Activated T-helper 2 cell treated with anti-CD3 and anti-CD28 coated beads, Interferon-gamma antibody, Interleukin-2, Interleukin-4, amounts not matched to agents 10 μg/mL and 5 μg/mL and 100 μg/mL, durations not matched to agents 14 hours and 24 hours and 36 hours (primary cell): ENCODE measurements at regions not wholly inside any gene's neighbourhood (a gene's known extent, or its start where the extent isn't known, plus 50 kb on each side); places are given as distances from the start of the nearest gene placed in this dataset.
"Not testable (repeated sequence)": the region's sequence is repeated elsewhere in the genome, so short reads cannot be mapped to it uniquely, and the experiment has no call there.

Source experiments
- DNase-seq: peaks from one replicate; pipeline ENCODE4 v3.0.0; 2021; ENCODE audit warnings: low spot score
- H3K27ac Mint-ChIP-seq: one replicate; pipeline ENCODE4 v1.8.0; 2021; ENCODE audit warnings: mixed read lengths
- H3K27me3 Mint-ChIP-seq: one replicate; pipeline ENCODE4 v1.8.0; 2021; ENCODE audit warnings: low read depth, mixed read lengths
- H3K36me3 Mint-ChIP-seq: one replicate; pipeline ENCODE4 v1.8.0; 2021; ENCODE audit warnings: low read depth, mixed read lengths
- H3K4me1 Mint-ChIP-seq: one replicate; pipeline ENCODE4 v1.8.0; 2021; ENCODE audit warnings: low read depth, mixed read lengths
- H3K4me3 Mint-ChIP-seq: one replicate; pipeline ENCODE4 v1.8.0; 2021; ENCODE audit warnings: low read depth, mild to moderate bottlenecking, moderate library complexity, mixed read lengths
- H3K9me3 Mint-ChIP-seq: one replicate; pipeline ENCODE4 v1.8.0; 2021; ENCODE audit warnings: mixed read lengths
- intact Hi-C: fragments of 100-400 bp; cut with micrococcal nuclease; formaldehyde crosslinking; loops from one replicate; pipeline ENCODE4 v1.15.1; 2023

DNA sequence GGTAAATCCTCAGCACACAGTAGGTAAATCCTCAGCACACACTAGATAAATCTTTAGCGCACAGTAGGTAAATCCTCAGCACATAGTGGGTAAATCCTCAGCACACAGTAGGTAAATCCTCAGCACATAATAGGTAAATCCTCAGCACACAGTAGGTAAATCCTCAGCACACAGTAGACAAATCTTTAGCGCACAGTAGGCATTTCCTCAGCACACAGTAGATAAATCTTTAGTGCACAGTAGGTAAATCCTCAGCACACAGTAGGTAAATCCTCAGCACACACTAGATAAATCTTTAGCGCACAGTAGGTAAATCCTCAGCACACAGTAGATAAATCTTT is 102.0 kb downstream of the MICALL2 start:
- intact Hi-C loops, H3K4me3 Mint-ChIP-seq, H3K27me3 Mint-ChIP-seq, DNase-seq, H3K9me3 Mint-ChIP-seq, H3K36me3 Mint-ChIP-seq, H3K4me1 Mint-ChIP-seq, H3K27ac Mint-ChIP-seq: not testable (repeated sequence)

DNA sequence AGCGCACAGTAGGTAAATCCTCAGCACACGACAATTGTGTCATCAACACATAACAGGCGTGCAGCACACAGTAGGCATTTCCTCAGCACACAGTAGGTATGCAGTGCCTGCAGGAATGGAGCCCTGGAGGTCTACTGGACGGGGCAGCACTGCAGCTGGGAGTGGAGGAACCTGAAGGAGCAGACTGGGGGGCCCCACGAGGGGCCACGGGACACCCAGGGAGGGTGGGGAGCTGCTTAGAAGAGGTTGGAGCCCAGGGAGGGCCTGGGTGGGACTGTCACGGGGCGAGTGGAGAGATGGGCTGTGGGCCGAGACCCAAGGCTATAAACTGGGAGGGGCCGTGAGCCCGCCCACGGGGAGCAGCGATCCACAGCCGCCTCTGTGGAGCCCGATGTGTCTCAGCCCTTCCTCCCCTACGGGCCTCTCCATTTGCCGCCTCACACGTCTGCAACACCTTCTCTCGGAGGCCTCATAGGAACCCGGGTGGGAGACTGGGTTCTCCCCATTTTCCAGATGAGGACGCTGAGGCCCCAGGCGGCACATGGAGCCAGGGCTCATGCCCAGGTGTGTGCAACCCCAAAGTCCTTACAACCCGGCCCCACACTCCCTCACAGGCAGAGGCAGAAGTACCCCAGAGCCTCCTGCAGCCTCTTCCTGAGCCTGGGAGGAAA is 101.5 kb downstream of the MICALL2 start:
- H3K27me3 Mint-ChIP-seq: no peaks in the 10 kb centered on the region
- intact Hi-C loops: no loop called here
- no peaks in the 10 kb centered on the region for H3K9me3 Mint-ChIP-seq
- H3K4me1 Mint-ChIP-seq: no peaks in the 10 kb centered on the region
- H3K4me3 Mint-ChIP-seq: no peak overlapping the region
- no peak for DNase-seq
- H3K27ac Mint-ChIP-seq: no peak overlapping the region
- H3K36me3 Mint-ChIP-seq: no peaks in the 10 kb centered on the region

DNA sequence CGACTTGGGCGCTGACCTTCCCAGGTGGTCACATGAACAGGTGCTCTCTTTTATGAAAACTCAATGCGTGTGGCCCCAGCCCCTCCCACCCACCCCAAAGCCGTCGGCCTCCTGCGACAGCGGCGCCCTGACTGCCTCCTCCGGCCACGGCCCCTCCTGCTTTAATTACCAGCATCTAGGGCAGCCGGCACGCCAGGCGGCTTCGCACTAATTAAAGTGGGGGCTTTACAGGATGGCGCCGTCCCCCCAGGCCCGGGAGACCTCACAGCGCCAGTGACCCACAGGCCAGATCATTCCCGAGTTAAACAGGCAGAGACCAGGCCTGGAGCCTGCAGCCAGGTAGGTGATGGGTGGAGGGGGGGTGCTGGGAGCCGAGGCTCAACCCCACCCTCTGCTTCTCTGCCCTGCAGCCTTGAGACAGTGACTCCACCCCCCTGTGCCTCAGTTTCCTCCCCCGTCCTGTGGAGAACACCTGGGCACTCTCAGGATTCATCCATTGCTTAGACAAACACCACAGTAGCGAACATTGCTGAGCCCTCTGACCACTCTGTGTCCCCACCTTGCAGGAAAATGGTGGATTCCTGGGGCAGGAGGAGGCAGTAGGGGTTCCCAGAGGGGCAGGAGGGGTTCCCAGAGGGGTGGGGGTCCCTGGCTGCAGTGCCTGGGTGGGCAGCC is 100.8 kb downstream of the MICALL2 start:
- no peaks in the 10 kb centered on the region for H3K36me3 Mint-ChIP-seq
- no peaks in the 10 kb centered on the region for H3K9me3 Mint-ChIP-seq
- H3K4me3 Mint-ChIP-seq: no peak overlapping the region
- DNase-seq: no peak
- no peaks in the 10 kb centered on the region for H3K4me1 Mint-ChIP-seq
- no peak overlapping the region for H3K27ac Mint-ChIP-seq
- intact Hi-C loops: no loop called here
- H3K27me3 Mint-ChIP-seq: no peaks in the 10 kb centered on the region

DNA sequence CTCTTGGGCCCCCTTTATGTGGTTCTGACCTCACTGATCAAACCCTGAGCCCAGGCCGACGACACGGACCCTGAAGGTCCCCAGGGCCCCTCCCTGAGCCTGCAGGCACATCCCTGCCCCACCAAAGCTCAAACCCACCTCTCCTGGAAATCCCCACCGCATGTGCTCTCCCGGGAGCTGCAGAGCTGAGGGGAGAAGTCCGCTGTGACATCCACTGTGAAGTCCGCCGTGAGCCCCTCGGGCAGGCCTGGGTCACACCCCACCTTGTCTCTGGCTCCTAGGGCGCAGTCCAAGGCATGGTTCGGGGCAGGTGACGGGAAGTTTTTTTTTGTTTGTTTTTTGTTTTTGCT is 100.2 kb downstream of the MICALL2 start:
- Mint-ChIP-seq H3K27me3 (no peaks in the 10 kb centered on the region), H3K9me3 (no peaks in the 10 kb centered on the region), H3K4me1 (no peaks in the 10 kb centered on the region), H3K27ac (no peak overlapping the region), H3K36me3 (no peaks in the 10 kb centered on the region), H3K4me3 (no peak overlapping the region)
- intact Hi-C loops: no loop called here
- DNase-seq: no peak

DNA sequence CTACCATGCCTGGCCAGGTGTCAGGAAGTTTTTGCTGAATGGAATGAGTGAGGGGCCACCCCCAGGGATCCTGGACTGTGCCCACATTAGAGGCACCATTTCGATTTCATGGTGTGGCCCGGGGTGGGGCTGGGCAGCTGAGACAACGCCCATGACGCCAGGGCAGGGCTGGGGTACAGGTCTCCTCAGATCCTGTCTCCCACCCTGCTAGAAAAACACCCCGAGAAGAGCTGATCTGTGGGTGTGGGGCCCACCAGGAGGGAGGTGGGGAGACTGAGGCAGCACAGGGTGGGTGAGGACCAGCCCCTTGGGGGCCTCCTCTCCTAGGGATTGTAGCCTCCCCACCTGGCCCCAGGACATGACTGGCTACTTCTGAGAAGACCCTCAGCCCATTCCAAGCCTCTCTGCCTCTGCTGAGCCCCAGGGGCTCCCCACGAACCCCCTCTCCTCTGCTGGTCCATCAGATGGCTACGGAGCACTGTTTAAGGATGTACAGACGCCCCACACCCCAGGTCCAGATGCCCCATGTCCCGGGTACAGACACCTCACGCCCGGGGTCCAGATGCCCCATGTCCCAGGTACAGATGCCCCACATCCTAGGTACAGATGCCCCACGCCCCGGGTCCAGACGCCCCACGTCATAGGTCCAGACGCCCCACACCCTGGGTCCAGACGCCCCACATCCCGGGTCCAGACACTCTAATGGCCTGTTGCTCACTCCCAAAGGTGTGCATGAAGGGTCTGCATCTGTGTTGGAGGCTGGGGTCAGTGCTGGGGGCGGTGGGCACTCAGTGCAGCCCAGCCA is 99.4 kb downstream of the MICALL2 start:
- H3K4me1 Mint-ChIP-seq: no peaks in the 10 kb centered on the region
- intact Hi-C loops: no loop called here
- no peaks in the 10 kb centered on the region for H3K36me3 Mint-ChIP-seq
- no peak overlapping the region for H3K27ac Mint-ChIP-seq
- no peak overlapping the region for H3K4me3 Mint-ChIP-seq
- no peak for DNase-seq
- H3K9me3 Mint-ChIP-seq: no peaks in the 10 kb centered on the region
- no peaks in the 10 kb centered on the region for H3K27me3 Mint-ChIP-seq

DNA sequence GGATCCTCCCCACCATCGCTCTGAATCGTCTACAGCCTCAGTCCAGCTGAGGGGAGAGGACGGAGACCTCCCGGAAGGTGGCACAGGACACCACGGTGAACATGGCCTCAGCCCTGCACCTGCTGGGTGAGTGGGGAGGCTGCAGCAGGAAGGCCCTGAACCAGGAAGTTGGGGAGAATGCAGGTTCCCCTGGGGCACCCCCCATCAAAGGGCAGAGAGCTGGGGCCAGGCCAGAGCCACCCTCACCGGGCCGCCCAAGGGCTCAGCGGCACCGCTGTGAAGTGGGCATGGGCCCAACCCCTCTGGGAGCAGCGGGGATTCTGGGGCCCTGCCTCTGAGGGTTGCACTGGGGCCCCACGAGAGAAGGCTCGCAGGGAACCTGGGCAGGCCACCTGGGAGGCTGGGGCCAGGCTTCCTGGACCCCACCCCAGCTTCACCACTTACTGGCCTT is 98.7 kb downstream of the MICALL2 start:
- Mint-ChIP-seq H3K9me3 (no peaks in the 10 kb centered on the region), H3K36me3 (no peaks in the 10 kb centered on the region), H3K27ac (no peak overlapping the region), H3K27me3 (no peaks in the 10 kb centered on the region), H3K4me3 (no peak overlapping the region), H3K4me1 (no peaks in the 10 kb centered on the region)
- intact Hi-C loops: no loop called here
- DNase-seq: no peak

DNA sequence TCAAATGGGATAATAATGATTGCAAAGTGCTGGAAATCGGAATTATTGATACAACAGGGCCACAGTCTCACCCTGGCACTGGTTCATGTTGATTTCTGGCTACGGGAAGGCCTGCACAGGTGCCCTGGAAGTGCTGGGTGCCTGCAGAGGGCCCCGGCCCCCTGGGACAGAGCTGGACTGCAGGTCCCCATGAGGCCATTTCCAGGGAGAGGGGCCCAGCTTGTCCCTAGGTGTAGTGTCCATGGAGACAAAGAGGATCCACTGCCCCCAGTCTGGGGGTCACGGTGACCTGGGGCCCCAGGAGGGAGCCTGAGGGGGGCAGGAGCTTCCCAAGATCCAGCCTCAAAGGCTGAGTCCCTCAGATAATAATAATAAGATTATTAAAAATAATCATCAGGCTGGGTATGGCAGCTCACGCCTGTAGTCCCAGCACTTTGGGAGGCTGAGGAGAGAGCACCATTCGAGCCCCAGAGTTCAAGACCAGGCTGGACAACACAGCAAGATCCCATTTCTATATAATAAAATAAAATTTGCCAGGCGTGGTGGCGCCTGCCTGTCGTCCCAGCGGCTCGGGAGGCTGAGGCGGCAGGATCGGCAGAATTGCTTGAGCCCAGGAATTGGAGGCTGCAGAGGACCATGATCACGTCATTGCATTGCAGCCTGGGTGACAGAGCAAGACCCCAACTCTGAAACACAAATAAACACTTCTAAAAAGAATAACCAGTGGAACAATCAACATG is 98.1 kb downstream of the MICALL2 start:
- intact Hi-C loops: no loop called here

DNA sequence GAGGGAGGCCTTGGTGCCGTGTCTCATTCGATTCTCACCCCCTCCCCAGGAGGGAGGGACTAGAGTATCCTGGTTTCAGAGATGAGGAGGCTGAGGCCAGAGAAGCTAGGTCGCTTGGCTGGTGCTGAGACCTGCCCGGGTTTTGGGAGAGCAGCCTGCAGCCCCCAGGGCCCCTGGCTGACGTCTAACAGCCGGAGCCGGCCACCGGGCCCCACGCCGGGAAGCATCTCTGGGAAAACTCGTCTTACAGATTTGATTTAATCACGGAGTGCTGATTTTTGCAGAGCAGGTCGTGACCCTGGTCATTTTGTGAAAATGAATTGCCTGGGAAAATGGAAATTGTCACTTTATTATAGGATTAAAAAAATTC is 97.5 kb downstream of the MICALL2 start:
- Mint-ChIP-seq H3K4me1 (no peaks in the 10 kb centered on the region), H3K27me3 (no peaks in the 10 kb centered on the region), H3K9me3 (no peaks in the 10 kb centered on the region), H3K27ac (no peak overlapping the region), H3K36me3 (no peaks in the 10 kb centered on the region), H3K4me3 (no peak overlapping the region)
- no peak for DNase-seq
- intact Hi-C loops: no loop called here

More for the DNA sequence above, 98.1 kb downstream of the MICALL2 start:
- H3K4me3 Mint-ChIP-seq: no peak overlapping the region
- no peaks in the 10 kb centered on the region for H3K36me3 Mint-ChIP-seq
- no peaks in the 10 kb centered on the region for H3K4me1 Mint-ChIP-seq
- H3K27ac Mint-ChIP-seq: no peak overlapping the region
- H3K9me3 Mint-ChIP-seq: no peaks in the 10 kb centered on the region
- DNase-seq: no peak
- no peaks in the 10 kb centered on the region for H3K27me3 Mint-ChIP-seq

DNA sequence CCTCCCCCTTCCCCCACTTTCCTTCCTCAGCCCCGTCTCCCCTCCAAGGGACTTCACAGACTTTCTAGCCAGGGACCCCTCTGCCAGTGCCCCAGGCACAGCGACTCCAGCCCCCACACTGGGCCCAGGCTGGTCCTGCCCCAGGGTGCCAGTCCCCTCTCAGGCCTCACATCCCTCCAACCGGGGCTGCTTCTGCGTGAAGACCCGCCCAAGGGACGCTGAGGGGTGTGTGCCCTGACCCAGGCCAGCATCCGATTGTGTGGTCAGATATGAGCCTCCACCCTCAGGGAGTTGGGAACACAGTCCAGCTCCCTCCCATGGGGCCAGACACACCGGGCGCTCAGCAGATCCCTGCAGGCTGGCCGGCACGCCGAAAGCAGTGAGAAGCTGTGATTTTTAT is 97.0 kb downstream of the MICALL2 start:
- no peaks in the 10 kb centered on the region for H3K9me3 Mint-ChIP-seq
- no peak overlapping the region for H3K4me3 Mint-ChIP-seq
- H3K36me3 Mint-ChIP-seq: no peaks in the 10 kb centered on the region
- H3K27me3 Mint-ChIP-seq: peaks cover 3% of the 10 kb centered on the region
- no peak overlapping the region for H3K27ac Mint-ChIP-seq
- no peaks in the 10 kb centered on the region for H3K4me1 Mint-ChIP-seq
- DNase-seq: no peak
- intact Hi-C loops: no loop called here

DNA sequence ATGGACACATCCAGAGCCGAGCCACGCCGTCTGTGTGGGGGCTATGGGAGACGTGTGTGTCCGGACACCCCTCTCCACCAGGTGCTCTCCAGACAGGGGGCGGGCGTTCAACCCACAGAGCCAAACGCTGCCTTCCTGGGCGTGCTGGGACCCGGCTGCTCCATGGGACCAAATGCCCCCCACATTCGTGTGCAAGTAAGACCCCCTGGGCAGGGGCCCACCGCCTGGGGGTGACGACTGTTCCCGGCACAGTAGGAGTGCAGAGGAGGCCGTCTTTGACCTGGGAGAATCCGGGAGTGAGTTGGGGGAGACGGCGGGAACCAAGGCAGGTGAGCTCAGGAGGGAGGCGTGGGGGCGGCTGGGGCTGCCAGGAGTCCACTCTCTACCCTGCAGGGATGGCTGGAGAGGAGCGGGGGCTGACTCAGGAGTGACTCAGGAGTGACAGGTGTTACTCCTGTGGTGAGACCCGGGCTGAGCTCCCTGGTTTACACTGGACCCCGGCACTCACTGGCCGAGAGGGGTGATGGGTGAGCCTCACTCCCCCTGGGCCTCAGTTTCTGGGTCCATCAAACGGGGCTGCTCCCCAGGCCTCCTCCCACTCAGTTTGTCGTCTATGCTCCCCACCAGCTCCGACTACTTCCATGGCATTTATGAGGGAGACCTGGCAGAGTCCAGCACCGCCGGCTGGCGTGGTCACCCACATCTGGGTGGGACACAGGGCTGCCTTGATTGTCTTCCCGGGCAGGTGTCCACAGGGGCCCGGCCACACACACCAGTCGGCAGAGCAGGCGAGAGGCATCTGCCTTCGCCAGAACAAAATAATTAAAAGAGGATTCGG is 95.0 kb downstream of the MICALL2 start:
- H3K27me3 Mint-ChIP-seq: peaks cover 12% of the 10 kb centered on the region

DNA sequence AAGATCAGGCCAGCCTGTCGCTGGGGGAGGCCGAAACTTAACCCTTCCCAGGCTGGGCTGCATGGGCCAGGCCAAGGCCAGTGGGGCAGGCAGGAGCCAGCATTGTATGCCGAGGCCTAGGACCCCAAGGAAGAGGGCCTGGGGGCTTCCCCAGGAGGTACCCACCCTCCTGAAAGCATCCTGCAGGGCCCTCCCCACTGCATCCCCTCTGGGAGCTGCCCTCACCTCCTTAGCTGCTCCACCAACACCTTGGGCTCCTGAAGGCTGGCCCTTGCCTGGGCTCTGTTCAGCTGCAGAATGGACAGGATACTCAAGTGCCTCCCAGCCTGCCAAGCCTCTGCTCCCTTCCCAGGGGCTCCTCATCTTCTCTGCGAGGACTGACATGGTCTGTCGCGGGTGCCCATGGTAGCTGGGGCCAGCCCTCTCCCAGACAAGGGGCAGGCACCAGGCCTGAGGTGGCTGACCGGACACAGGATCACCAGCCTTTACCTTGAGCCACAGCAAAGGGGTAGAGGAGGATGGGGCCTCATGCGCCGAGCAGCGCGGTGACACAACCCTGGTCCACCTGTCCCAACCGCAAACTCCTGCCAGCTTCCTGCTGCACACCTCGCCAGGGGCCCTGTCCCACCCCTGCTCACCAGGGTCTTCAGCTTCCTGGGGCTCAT is 94.2 kb downstream of the MICALL2 start:
- Mint-ChIP-seq H3K4me3 (no peak overlapping the region), H3K27me3 (peaks cover 12% of the 10 kb centered on the region), H3K4me1 (no peaks in the 10 kb centered on the region), H3K9me3 (no peaks in the 10 kb centered on the region), H3K36me3 (no peaks in the 10 kb centered on the region), H3K27ac (no peak overlapping the region)
- intact Hi-C loops: no loop called here
- DNase-seq: no peak

More for the DNA sequence above, 95.0 kb downstream of the MICALL2 start:
- no peak for DNase-seq
- Mint-ChIP-seq H3K4me1 (no peaks in the 10 kb centered on the region), H3K36me3 (no peaks in the 10 kb centered on the region), H3K27ac (no peak overlapping the region), H3K4me3 (no peak overlapping the region), H3K9me3 (no peaks in the 10 kb centered on the region)
- intact Hi-C loops: no loop called here

DNA sequence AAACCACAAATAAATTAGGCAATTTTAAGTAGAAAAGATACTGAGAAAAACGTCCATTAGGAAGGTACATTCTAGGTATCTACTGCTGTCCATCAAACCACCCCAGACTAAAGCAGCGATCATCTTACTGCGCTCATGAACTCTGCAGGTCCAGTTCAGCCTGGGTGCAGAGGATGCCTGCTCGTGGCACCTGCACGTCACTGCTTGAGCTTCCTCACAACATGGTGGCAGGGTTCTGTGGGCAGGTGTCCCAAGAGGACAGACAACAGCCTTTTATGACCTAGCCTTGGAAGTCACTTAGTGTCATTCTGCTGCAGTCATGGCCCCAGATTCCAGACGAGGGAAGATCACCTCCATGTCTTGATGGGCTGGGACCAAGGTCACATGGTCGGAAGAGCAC is 93.4 kb downstream of the MICALL2 start:
- Mint-ChIP-seq H3K4me3 (no peak overlapping the region), H3K27me3 (peaks cover 12% of the 10 kb centered on the region), H3K9me3 (no peaks in the 10 kb centered on the region), H3K27ac (no peak overlapping the region), H3K36me3 (no peaks in the 10 kb centered on the region), H3K4me1 (no peaks in the 10 kb centered on the region)
- intact Hi-C loops: no loop called here
- DNase-seq: no peak
